HL-60 (cell line): ENCODE measurements at regions not wholly inside any gene's neighbourhood (a gene's known extent, or its start where the extent isn't known, plus 50 kb on each side); places are given as distances from the start of the nearest gene placed in this dataset.

ENCODE experiments used
- DNase-seq, 2 experiments: peaks; one replicate each; pipeline ENCODE4 v3.0.0-alpha.2; 2010 to 2020; ENCODE audit warnings: low read depth in 1 of 2, low spot score in 1 of 2
- H3K27ac ChIP-seq: fragments of 250-450 bp; sonication (Bioruptor Pico); replicated peaks from 2 replicates; pipeline ENCODE4 v1.5.1; 2020; ENCODE audit warnings: mild to moderate bottlenecking, moderate library complexity
- H3K27me3 ChIP-seq: fragments of 250-450 bp; sonication (Bioruptor Pico); 2 replicates; pipeline ENCODE4 v1.5.1; 2021; ENCODE audit warnings: mild to moderate bottlenecking, moderate library complexity; ENCODE audit not compliant: insufficient read depth, poor library complexity, severe bottlenecking
- H3K4me3 ChIP-seq: replicated peaks from 2 replicates; pipeline ENCODE4 v1.5.1; 2011; ENCODE audit warnings: mild to moderate bottlenecking, control low read depth, low read length; ENCODE audit not compliant: insufficient read depth
- CTCF ChIP-seq: IDR thresholded peaks from one replicate; pipeline ENCODE4 v1.5.1; 2011; ENCODE audit warnings: low read length, control low read depth, inconsistent platforms; ENCODE audit not compliant: insufficient read depth
- GABPA ChIP-seq: IDR thresholded peaks from 2 replicates; pipeline ENCODE4 v1.6.1; 2012; ENCODE audit warnings: low read depth
- POLR2AphosphoS5 ChIP-seq: IDR thresholded peaks from 2 replicates; pipeline ENCODE4 v1.6.1; 2012; ENCODE audit warnings: low read depth
- REST ChIP-seq: IDR thresholded peaks from 2 replicates; pipeline ENCODE4 v1.6.1; 2012; ENCODE audit warnings: low read depth; ENCODE audit not compliant: insufficient replicate concordance
- SPI1 ChIP-seq: IDR thresholded peaks from 2 replicates; pipeline ENCODE4 v1.6.1; 2012; ENCODE audit warnings: low read depth, mild to moderate bottlenecking, borderline replicate concordance

GRCh38 chr10:71161425-71161824, 50.9 kb upstream of the UNC5B start:
- DNase-seq, result peak in 1 of 2 experiments; percentile 4
- Histone ChIP-seq H3K27ac (no peak overlapping the region), H3K27me3 (peaks cover 5% of the 10 kb centered on the region), H3K4me3 (no peak overlapping the region)
- no peak for TF ChIP-seq POLR2AphosphoS5
- no peak for TF ChIP-seq CTCF
- TF ChIP-seq GABPA, result no peak
- TF ChIP-seq SPI1, result no peak
- TF ChIP-seq REST, result no peak
